H1 (cell line): ENCODE measurements at regions not wholly inside any gene's neighbourhood (a gene's known extent, or its start where the extent isn't known, plus 50 kb on each side); places are given as distances from the start of the nearest gene placed in this dataset.

ENCODE experiments used
- CTCF ChIA-PET: fragments of 300-600 bp; sonication (Branson Sonifier 250); formaldehyde crosslinking; loops from one replicate; lab custom pipeline; 2021; ENCODE audit not compliant: partially characterized antibody; lab: Charles Lee
- POLR2A ChIA-PET: fragments of 300-600 bp; sonication (Branson Sonifier 250); formaldehyde crosslinking; loops from one replicate; lab custom pipeline; 2021; ENCODE audit warnings: inconsistent platforms; ENCODE audit not compliant: partially characterized antibody; lab: Charles Lee
- DNase-seq, 2 experiments: peaks; one replicate each; pipeline versions ENCODE4 v3.0.0 to v3.0.0-alpha.2; 2010 to 2022; ENCODE audit warnings: low spot score in 2 of 2, low read depth in 1 of 2, mixed read lengths in 1 of 2
- FAIRE-seq: peaks from 2 replicates; lab custom pipeline; 2011; peaks lifted over from hg19 to GRCh38; lab: Jason Lieb, UNC
- H2AFZ ChIP-seq: 2 replicates; pipeline ENCODE4 v1.8.1; 2012; ENCODE audit warnings: low read length, inconsistent platforms
- H2AK5ac ChIP-seq: 2 replicates; pipeline ENCODE4 v1.6.1; 2013; ENCODE audit warnings: low read depth, low read length
- H2BK120ac ChIP-seq: replicated peaks from 2 replicates; pipeline ENCODE3; 2013; ENCODE audit warnings: low read depth, low read length, inconsistent platforms
- H2BK12ac ChIP-seq: 2 replicates; pipeline ENCODE4 v1.6.1; 2013; ENCODE audit warnings: low read depth, low read length
- H2BK15ac ChIP-seq: 2 replicates; pipeline ENCODE4 v1.6.1; 2013; ENCODE audit warnings: low read length
- H2BK20ac ChIP-seq: 2 replicates; pipeline ENCODE4 v1.6.1; 2013; ENCODE audit warnings: low read length
- H2BK5ac ChIP-seq: 2 replicates; pipeline ENCODE4 v1.6.1; 2013; ENCODE audit warnings: low read depth, low read length
- H3K14ac ChIP-seq: 2 replicates; pipeline ENCODE4 v1.6.1; 2013; ENCODE audit warnings: inconsistent platforms; ENCODE audit not compliant: insufficient read length
- H3K18ac ChIP-seq: 2 replicates; pipeline ENCODE4 v1.6.1; 2013; ENCODE audit warnings: low read length; ENCODE audit errors: extremely low read depth
- H3K23ac ChIP-seq: 2 replicates; pipeline ENCODE4 v1.6.1; 2013; ENCODE audit warnings: inconsistent platforms; ENCODE audit not compliant: insufficient read length
- H3K23me2 ChIP-seq: 2 replicates; pipeline ENCODE4 v1.6.1; 2013; ENCODE audit warnings: low read depth, low read length
- H3K27ac ChIP-seq: 2 replicates; pipeline ENCODE4 v1.6.1; 2011; ENCODE audit warnings: low read depth, low read length, inconsistent platforms
- H3K27me3 ChIP-seq, 4 experiments: replicated peaks in 1 of 4; 1 replicate in 1 of 4; 2 replicates in 3 of 4; pipeline versions ENCODE4 v1.6.1 to v1.8.1; 2011 to 2013; ENCODE audit warnings: low read length in 3 of 4, mild to moderate bottlenecking in 3 of 4, inconsistent platforms in 2 of 4, mixed read lengths in 2 of 4, moderate library complexity in 1 of 4; ENCODE audit not compliant: control insufficient read depth in 3 of 4, insufficient read depth in 3 of 4; ENCODE audit errors: extremely low read depth in 1 of 4
- H3K36me3 ChIP-seq, 4 experiments: 2 replicates each; pipeline versions ENCODE4 v1.6.1 to v1.8.1; 2011 to 2013; ENCODE audit warnings: mild to moderate bottlenecking in 4 of 4, low read length in 3 of 4, moderate library complexity in 2 of 4, control low read depth in 1 of 4, inconsistent platforms in 1 of 4; ENCODE audit not compliant: insufficient read depth in 4 of 4, control insufficient read depth in 2 of 4
- H3K4ac ChIP-seq: replicated peaks from 2 replicates; pipeline ENCODE3; 2013; ENCODE audit warnings: low read length, low read depth, mixed read lengths, inconsistent platforms; ENCODE audit not compliant: insufficient read length
- H3K4me1 ChIP-seq, 4 experiments: replicated peaks in 1 of 4; 1 replicate in 1 of 4; 2 replicates in 3 of 4; pipeline versions ENCODE4 v1.6.1 to v1.8.1; 2011 to 2013; ENCODE audit warnings: low read length in 3 of 4, inconsistent platforms in 2 of 4, mixed read lengths in 1 of 4; ENCODE audit not compliant: insufficient read depth in 4 of 4, control insufficient read depth in 3 of 4
- H3K4me2 ChIP-seq, 2 experiments: 2 replicates each; pipeline versions ENCODE4 v1.6.1 to v1.8.1; 2011 to 2013; ENCODE audit warnings: low read depth in 2 of 2, low read length in 2 of 2, control low read depth in 1 of 2, inconsistent platforms in 1 of 2, mild to moderate bottlenecking in 1 of 2; ENCODE audit not compliant: insufficient read depth in 1 of 2
- H3K4me3 ChIP-seq, 4 experiments: fragments of 200-600, 300-600 bp in 1 of 4; sonication (generic), shearing (Covaris generic), sonication (Bioruptor Twin) in 1 of 4; 2 replicates each; pipeline versions ENCODE4 v1.5.1 to v1.8.1; 2011 to 2016; ENCODE audit warnings: low read length in 4 of 4, low read depth in 3 of 4, control low read depth in 2 of 4, inconsistent platforms in 2 of 4, mild to moderate bottlenecking in 2 of 4, mixed read lengths in 1 of 4, moderate library complexity in 1 of 4; ENCODE audit not compliant: insufficient read depth in 2 of 4; ENCODE audit errors: extremely low read depth in 1 of 4
- H3K56ac ChIP-seq: replicated peaks from 2 replicates; pipeline ENCODE3; 2013; ENCODE audit warnings: low read depth, mild to moderate bottlenecking, mixed read lengths, low read length, inconsistent platforms; ENCODE audit not compliant: insufficient read length
- H3K79me1 ChIP-seq: 2 replicates; pipeline ENCODE4 v1.6.1; 2013; ENCODE audit warnings: low read depth, low read length, control low read depth
- H3K79me2 ChIP-seq, 2 experiments: 2 replicates each; pipeline versions ENCODE4 v1.6.1 to v1.8.1; 2012 to 2013; ENCODE audit warnings: low read length in 2 of 2, mild to moderate bottlenecking in 2 of 2, inconsistent platforms in 1 of 2; ENCODE audit not compliant: insufficient read depth in 2 of 2, control insufficient read depth in 1 of 2
- H3K9ac ChIP-seq, 4 experiments: replicated peaks in 1 of 4; 1 replicate in 1 of 4; 2 replicates in 3 of 4; pipeline versions ENCODE4 v1.6.1 to v1.8.1; 2011 to 2013; ENCODE audit warnings: low read depth in 3 of 4, low read length in 3 of 4, control low read depth in 2 of 4, mild to moderate bottlenecking in 2 of 4, moderate library complexity in 2 of 4, inconsistent platforms in 1 of 4; ENCODE audit errors: extremely low read depth in 1 of 4
- H3K9me3 ChIP-seq, 2 experiments: 2 replicates each; pipeline versions ENCODE4 v1.6.1 to v1.8.1; 2012 to 2013; ENCODE audit warnings: mild to moderate bottlenecking in 2 of 2, moderate library complexity in 2 of 2, control low read depth in 1 of 2, inconsistent platforms in 1 of 2, low read depth in 1 of 2, low read length in 1 of 2, mixed read lengths in 1 of 2; ENCODE audit not compliant: insufficient read depth in 2 of 2
- H4K20me1 ChIP-seq, 2 experiments: replicated peaks in 1 of 2; 2 replicates each; pipeline versions ENCODE3 to v1.8.1; 2011 to 2013; ENCODE audit warnings: inconsistent platforms in 2 of 2, low read length in 2 of 2, mild to moderate bottlenecking in 1 of 2; ENCODE audit not compliant: insufficient read depth in 2 of 2, control insufficient read depth in 1 of 2
- H4K5ac ChIP-seq: 2 replicates; pipeline ENCODE4 v1.6.1; 2013; ENCODE audit warnings: low read length, low read depth, mixed read lengths, inconsistent platforms; ENCODE audit not compliant: insufficient read length
- H4K8ac ChIP-seq: 2 replicates; pipeline ENCODE4 v1.8.0; 2013; ENCODE audit warnings: mild to moderate bottlenecking, moderate library complexity, low read length, inconsistent platforms; ENCODE audit not compliant: insufficient read depth; ENCODE audit errors: extremely low read depth
- H4K91ac ChIP-seq: replicated peaks from 2 replicates; pipeline ENCODE3; 2013; ENCODE audit warnings: low read length, mixed read lengths, inconsistent platforms; ENCODE audit not compliant: insufficient read length
- POLR2A ChIP-seq, 2 experiments: IDR thresholded peaks; 1 replicate in 1 of 2; 2 replicates in 1 of 2; pipeline ENCODE4 v1.6.1; 2011; ENCODE audit warnings: low read depth in 2 of 2, low read length in 2 of 2, mild to moderate bottlenecking in 2 of 2; ENCODE audit errors: control extremely low read depth in 1 of 2
- WGBS, 2 experiments: shearing (Covaris generic) in 1 of 2; methylation state at CpG; one replicate each; pipeline versions ENCODE4 v1.1.6 to v1.1.7; 2013 to 2015; ENCODE audit warnings: low lambda C conversion rate in 2 of 2, mixed read lengths in 2 of 2, inconsistent platforms in 1 of 2, low coverage in 1 of 2, missing lambda C conversion rate in 1 of 2; ENCODE audit not compliant: insufficient replicate concordance in 2 of 2, insufficient coverage in 1 of 2, insufficient read length in 1 of 2; ENCODE audit errors: extremely low coverage in 1 of 2, missing lambda C conversion rate in 1 of 2; 5-methylcytosine and 5-hydroxymethylcytosine counted together
- TF ChIP-seq, protein P1 (sequence below), 3 experiments: IDR thresholded peaks; 1 replicate in 2 of 3; 2 replicates in 1 of 3; pipeline versions ENCODE4 v1.5.1 to v1.6.1; 2011; ENCODE audit warnings: low read length in 3 of 3, mild to moderate bottlenecking in 3 of 3, inconsistent platforms in 2 of 3, low read depth in 1 of 3, moderate library complexity in 1 of 3; ENCODE audit not compliant: insufficient read depth in 1 of 3; ENCODE audit errors: control extremely low read depth in 1 of 3

DNA sequence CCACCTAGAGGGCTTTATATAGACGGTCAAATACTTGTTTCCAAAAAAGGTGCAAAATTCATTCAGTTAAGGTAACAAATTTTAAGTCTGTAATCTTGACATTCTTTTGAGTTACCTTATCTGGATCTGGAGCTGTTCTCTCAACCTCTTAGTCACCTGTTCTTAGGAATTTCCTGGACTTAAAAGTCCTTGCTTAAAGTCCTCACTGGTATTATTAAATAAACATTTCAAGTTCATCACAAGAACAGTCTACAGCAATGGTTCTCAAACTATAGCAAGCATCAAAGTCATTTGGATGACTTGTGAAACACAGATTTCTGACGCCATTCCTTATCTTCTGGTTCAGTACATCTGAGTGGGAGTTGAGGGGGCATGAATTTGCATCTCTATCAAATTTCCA, 122.9 kb upstream of the GOLIM4 start:
- Histone ChIP-seq H3K27ac (no peak overlapping the region), H4K5ac (no peak overlapping the region), H3K9me3 (no peaks in the 10 kb centered on the region), H3K79me1 (no peaks in the 10 kb centered on the region), H3K4me1 (peaks cover 0 to 3% (median 0%) of the 10 kb centered on the region in 4 experiments; a peak in 1 of 7 replicates), H2BK20ac (no peak overlapping the region), H4K91ac (no peak overlapping the region), H3K36me3 (no peaks in the 10 kb centered on the region), H3K23ac (no peak overlapping the region), H3K27me3 (no peaks in the 10 kb centered on the region), H2AK5ac (no peak overlapping the region), H2BK12ac (no peak overlapping the region), H2BK5ac (no peak overlapping the region), H2BK120ac (no peak overlapping the region), H3K23me2 (no peaks in the 10 kb centered on the region), H3K18ac (no peak overlapping the region), H3K4me2 (no peak overlapping the region), H3K56ac (no peak overlapping the region), H4K20me1 (no peaks in the 10 kb centered on the region), H2AFZ (no peak overlapping the region; the same call in 1 of the 2 replicates), H3K14ac (no peak overlapping the region), H3K4me3 (no peak overlapping the region), H3K4ac (no peak overlapping the region), H3K9ac (no peak overlapping the region), H2BK15ac (no peak overlapping the region), H4K8ac (no peak overlapping the region), H3K79me2 (no peaks in the 10 kb centered on the region)
- FAIRE-seq (no peak), DNase-seq (no peak)
- 86% methylated on average over 2 of the region's 2 CpGs; no CpG with 5 or more reads in 1 of the 2 experiments for WGBS, 2 experiments
- CTCF ChIA-PET: interaction anchor here (0.7 to 1.9 kb wide), 3 partner anchors 10 to 106 kb away, joined by 3 to 6 read pairs (median 3); no protein-coding TSS in a partner anchor
- no peak for TF ChIP-seq POLR2A (IDR thresholded peaks at IDR 0.05; ENCODE audit: control extremely low read depth in 1 of 2, low read depth in 2 of 2, low read length in 2 of 2)
- TF ChIP-seq, protein P1, sequence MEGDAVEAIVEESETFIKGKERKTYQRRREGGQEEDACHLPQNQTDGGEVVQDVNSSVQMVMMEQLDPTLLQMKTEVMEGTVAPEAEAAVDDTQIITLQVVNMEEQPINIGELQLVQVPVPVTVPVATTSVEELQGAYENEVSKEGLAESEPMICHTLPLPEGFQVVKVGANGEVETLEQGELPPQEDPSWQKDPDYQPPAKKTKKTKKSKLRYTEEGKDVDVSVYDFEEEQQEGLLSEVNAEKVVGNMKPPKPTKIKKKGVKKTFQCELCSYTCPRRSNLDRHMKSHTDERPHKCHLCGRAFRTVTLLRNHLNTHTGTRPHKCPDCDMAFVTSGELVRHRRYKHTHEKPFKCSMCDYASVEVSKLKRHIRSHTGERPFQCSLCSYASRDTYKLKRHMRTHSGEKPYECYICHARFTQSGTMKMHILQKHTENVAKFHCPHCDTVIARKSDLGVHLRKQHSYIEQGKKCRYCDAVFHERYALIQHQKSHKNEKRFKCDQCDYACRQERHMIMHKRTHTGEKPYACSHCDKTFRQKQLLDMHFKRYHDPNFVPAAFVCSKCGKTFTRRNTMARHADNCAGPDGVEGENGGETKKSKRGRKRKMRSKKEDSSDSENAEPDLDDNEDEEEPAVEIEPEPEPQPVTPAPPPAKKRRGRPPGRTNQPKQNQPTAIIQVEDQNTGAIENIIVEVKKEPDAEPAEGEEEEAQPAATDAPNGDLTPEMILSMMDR (IDR thresholded peaks at IDR 0.05; ENCODE audit: control extremely low read depth in 1 of 3, insufficient read depth in 1 of 3, low read depth in 1 of 3, low read length in 3 of 3): no peak
- POLR2A ChIA-PET: no interaction called here
